ENCODE measurements at regions not wholly inside any gene's neighbourhood (a gene's known extent, or its start where the extent isn't known, plus 50 kb on each side); places are given as distances from the start of the nearest gene placed in this dataset.

- no peak for DNase-seq
- Histone ChIP-seq H3K9me3 (no peaks in the 10 kb centered on the region), H3K4me3 (ENCODE audit: low read depth, low read length) (no peak overlapping the region), H3K4me1 (peaks cover 22% of the 10 kb centered on the region), H3K36me3 (no peaks in the 10 kb centered on the region), H3K27me3 (no peaks in the 10 kb centered on the region)
- TF ChIP-seq CTCF (IDR thresholded peaks at IDR 0.05; ENCODE audit: low read depth, low read length), result no peak
Measured at GRCh38 chr3:150073513-150073912, 102.8 kb upstream of the PFN2 start.

- Histone ChIP-seq H3K4me1 (peaks cover 17% of the 10 kb centered on the region), H3K4me3 (ENCODE audit: low read depth, low read length) (no peak overlapping the region), H3K9me3 (no peaks in the 10 kb centered on the region), H3K36me3 (no peaks in the 10 kb centered on the region), H3K27me3 (no peaks in the 10 kb centered on the region)
- no peak for TF ChIP-seq CTCF (IDR thresholded peaks at IDR 0.05; ENCODE audit: low read depth, low read length)
- DNase-seq, result no peak
Measured at GRCh38 chr3:150073031-150073430, 102.3 kb upstream of the PFN2 start.

- no peak for DNase-seq
- Histone ChIP-seq H3K4me1 (peaks cover 13% of the 10 kb centered on the region), H3K4me3 (ENCODE audit: low read depth, low read length) (no peak overlapping the region), H3K36me3 (no peaks in the 10 kb centered on the region), H3K9me3 (no peaks in the 10 kb centered on the region), H3K27me3 (no peaks in the 10 kb centered on the region)
- TF ChIP-seq CTCF (IDR thresholded peaks at IDR 0.05; ENCODE audit: low read depth, low read length), result no peak
Measured at GRCh38 chr3:150072576-150072975, 101.9 kb upstream of the PFN2 start.

- DNase-seq, result no peak
- Histone ChIP-seq H3K4me1 (peaks cover 9% of the 10 kb centered on the region; the same call in 1 of the 2 replicates), H3K36me3 (no peaks in the 10 kb centered on the region), H3K27me3 (no peaks in the 10 kb centered on the region), H3K9me3 (no peaks in the 10 kb centered on the region), H3K4me3 (ENCODE audit: low read depth, low read length) (no peak overlapping the region)
- no peak for TF ChIP-seq CTCF (IDR thresholded peaks at IDR 0.05; ENCODE audit: low read depth, low read length)
Measured at GRCh38 chr3:150070271-150070670, 99.6 kb upstream of the PFN2 start.

- no peak for DNase-seq
- Histone ChIP-seq H3K27me3 (no peaks in the 10 kb centered on the region), H3K4me1 (peaks cover 6% of the 10 kb centered on the region; the same call in 1 of the 2 replicates), H3K36me3 (no peaks in the 10 kb centered on the region), H3K4me3 (ENCODE audit: low read depth, low read length) (no peak overlapping the region), H3K9me3 (no peaks in the 10 kb centered on the region)
- no peak for TF ChIP-seq CTCF (IDR thresholded peaks at IDR 0.05; ENCODE audit: low read depth, low read length)
Measured at GRCh38 chr3:150069633-150070032, 98.9 kb upstream of the PFN2 start.

- no peaks in the 10 kb centered on the region for H3K27me3 ChIP-seq
- no peaks in the 10 kb centered on the region for H3K9me3 ChIP-seq
- no peak for DNase-seq
- H3K36me3 ChIP-seq, result no peaks in the 10 kb centered on the region
- peaks cover 4% of the 10 kb centered on the region; the same call in 1 of the 2 replicates for H3K4me1 ChIP-seq
- no peak for TF ChIP-seq CTCF (IDR thresholded peaks at IDR 0.05; ENCODE audit: low read depth, low read length)
- H3K4me3 ChIP-seq (ENCODE audit: low read depth, low read length), result no peak overlapping the region
Measured at GRCh38 chr3:150069154-150069527, 98.4 kb upstream of the PFN2 start.

All from BE2C (cell line).